Activated CD4-positive, alpha-beta T cell treated with anti-CD3 and anti-CD28 coated beads for 36 hours (primary cell): ENCODE measurements at regions not wholly inside any gene's neighbourhood (a gene's known extent, or its start where the extent isn't known, plus 50 kb on each side); places are given as distances from the start of the nearest gene placed in this dataset.

Experiments
- ATAC-seq: fragments of 200-7000 bp; cut with Tn5 transposase; one replicate; pipeline ENCODE4 v1.10.0; 2021; ENCODE audit warnings: mild to moderate bottlenecking, moderate library complexity
- CTCF ChIA-PET: fragments of 350-600 bp; sonication (Branson Sonifier 250); formaldehyde crosslinking; loops from one replicate; lab custom pipeline; 2021; ENCODE audit warnings: antibody characterized with exemption; lab: Charles Lee
- POLR2A ChIA-PET: fragments of 350-600 bp; sonication (Branson Sonifier 250); formaldehyde crosslinking; loops from one replicate; lab custom pipeline; 2021; ENCODE audit warnings: antibody characterized with exemption, inconsistent platforms; lab: Charles Lee
- DNase-seq: peaks from one replicate; pipeline ENCODE4 v3.0.0-alpha.2; 2020
- H3K27ac Mint-ChIP-seq: one replicate; pipeline ENCODE4 v1.8.0; 2021; ENCODE audit warnings: mixed read lengths
- H3K27me3 Mint-ChIP-seq: one replicate; pipeline ENCODE4 v1.8.0; 2021; ENCODE audit warnings: mixed read lengths
- H3K36me3 Mint-ChIP-seq: one replicate; pipeline ENCODE4 v1.8.0; 2021; ENCODE audit warnings: low read depth, mixed read lengths
- H3K4me1 Mint-ChIP-seq: one replicate; pipeline ENCODE4 v1.8.0; 2021; ENCODE audit warnings: mixed read lengths
- H3K4me3 Mint-ChIP-seq: one replicate; pipeline ENCODE4 v1.8.0; 2021; ENCODE audit warnings: mild to moderate bottlenecking, moderate library complexity, mixed read lengths
- H3K9me3 Mint-ChIP-seq: one replicate; pipeline ENCODE4 v1.8.0; 2021; ENCODE audit warnings: low read depth, mixed read lengths
- intact Hi-C, 2 experiments: fragments of 100-400 bp; cut with DNase I in 1 of 2; cut with micrococcal nuclease in 1 of 2; formaldehyde crosslinking; loops; one replicate each; pipeline versions ENCODE4 v1.14.2 to v1.15.1; 2022 to 2024; cut with DNase I, micrococcal nuclease

- CTCF ChIA-PET: interaction anchor here (0.6 to 1.2 kb wide), 4 partner anchors 12 to 218 kb away, joined by 3 to 4 read pairs (median 3); partner anchors contain the start of gene PDIA6
- DNase-seq (no peak), ATAC-seq (no peak)
- Mint-ChIP-seq H3K9me3 (peaks cover 2% of the 10 kb centered on the region), H3K27ac (no peak overlapping the region), H3K4me3 (no peak overlapping the region), H3K27me3 (peaks cover 3% of the 10 kb centered on the region), H3K36me3 (no peaks in the 10 kb centered on the region), H3K4me1 (no peaks in the 10 kb centered on the region)
- intact Hi-C loops: no loop called here
- POLR2A ChIA-PET: no interaction called here
Observed at GRCh38 chr2:11030909-11031308, 119.2 kb downstream of the KCNF1 start.

- Mint-ChIP-seq H3K27ac (no peak overlapping the region), H3K4me3 (no peak overlapping the region), H3K36me3 (no peaks in the 10 kb centered on the region), H3K9me3 (peaks cover 5% of the 10 kb centered on the region), H3K4me1 (no peaks in the 10 kb centered on the region), H3K27me3 (peaks cover 8% of the 10 kb centered on the region)
- ChIA-PET POLR2A (no interaction called here), CTCF (interaction anchor here (0.8 to 1.2 kb wide), 4 partner anchors 13 to 219 kb away, joined by 3 to 4 read pairs (median 3); partner anchors contain the start of gene PDIA6)
- ATAC-seq: no peak
- DNase-seq: no peak
- intact Hi-C loops: no loop called here
Observed at GRCh38 chr2:11031876-11032275, 120.1 kb downstream of the KCNF1 start.

GRCh38 chr2:11032396-11032795 lies 120.7 kb downstream of the KCNF1 start:
- ChIA-PET CTCF (interaction anchor here (1.0 kb wide), 1 partner anchor 92 kb away, joined by 3 read pairs; no protein-coding TSS in a partner anchor), POLR2A (no interaction called here)
- Mint-ChIP-seq H3K4me1 (no peaks in the 10 kb centered on the region), H3K4me3 (no peak overlapping the region), H3K9me3 (peaks cover 10% of the 10 kb centered on the region), H3K27ac (no peak overlapping the region), H3K36me3 (no peaks in the 10 kb centered on the region), H3K27me3 (peaks cover 14% of the 10 kb centered on the region)
- DNase-seq: no peak
- ATAC-seq: no peak
- intact Hi-C loops: no loop called here

GRCh38 chr2:11033114-11033513 lies 121.4 kb downstream of the KCNF1 start:
- H3K4me1 Mint-ChIP-seq: no peaks in the 10 kb centered on the region
- DNase-seq (no peak), ATAC-seq (no peak)
- H3K27me3 Mint-ChIP-seq: peaks cover 14% of the 10 kb centered on the region
- CTCF ChIA-PET: interaction anchor here (1.0 kb wide), 1 partner anchor 91 kb away, joined by 3 read pairs; no protein-coding TSS in a partner anchor
- intact Hi-C loops: no loop called here
- no peak overlapping the region for H3K4me3 Mint-ChIP-seq
- no peaks in the 10 kb centered on the region for H3K36me3 Mint-ChIP-seq
- H3K9me3 Mint-ChIP-seq: peaks cover 14% of the 10 kb centered on the region
- POLR2A ChIA-PET: no interaction called here
- no peak overlapping the region for H3K27ac Mint-ChIP-seq

- H3K9me3 Mint-ChIP-seq: peaks cover 20% of the 10 kb centered on the region
- intact Hi-C loops: no loop called here
- no peak overlapping the region for H3K4me3 Mint-ChIP-seq
- no peak overlapping the region for H3K27ac Mint-ChIP-seq
- POLR2A ChIA-PET: no interaction called here
- CTCF ChIA-PET: no interaction called here
- H3K27me3 Mint-ChIP-seq: peaks cover 22% of the 10 kb centered on the region
- no peaks in the 10 kb centered on the region for H3K4me1 Mint-ChIP-seq
- no peaks in the 10 kb centered on the region for H3K36me3 Mint-ChIP-seq
- DNase-seq (no peak), ATAC-seq (no peak)
Observed at GRCh38 chr2:11038641-11039040, 116.6 kb upstream of the SLC66A3 start.

GRCh38 chr2:11040992-11041391 lies 114.3 kb upstream of the SLC66A3 start:
- H3K9me3 Mint-ChIP-seq: peaks cover 20% of the 10 kb centered on the region
- H3K4me3 Mint-ChIP-seq: no peak overlapping the region
- H3K4me1 Mint-ChIP-seq: no peaks in the 10 kb centered on the region
- no peaks in the 10 kb centered on the region for H3K36me3 Mint-ChIP-seq
- ChIA-PET POLR2A (no interaction called here), CTCF (interaction anchor here (0.5 kb wide), 1 partner anchor 209 kb away, joined by 3 read pairs; no protein-coding TSS in a partner anchor)
- peaks cover 20% of the 10 kb centered on the region for H3K27me3 Mint-ChIP-seq
- intact Hi-C loops: no loop called here
- H3K27ac Mint-ChIP-seq: no peak overlapping the region
- no peak for ATAC-seq
- DNase-seq: no peak

- H3K36me3 Mint-ChIP-seq: no peaks in the 10 kb centered on the region
- CTCF ChIA-PET: no interaction called here
- no peaks in the 10 kb centered on the region for H3K4me1 Mint-ChIP-seq
- intact Hi-C loops: no loop called here
- H3K9me3 Mint-ChIP-seq: peaks cover 10% of the 10 kb centered on the region
- peaks cover 11% of the 10 kb centered on the region for H3K27me3 Mint-ChIP-seq
- DNase-seq (no peak), ATAC-seq (no peak)
- no peak overlapping the region for H3K4me3 Mint-ChIP-seq
- POLR2A ChIA-PET: no interaction called here
- H3K27ac Mint-ChIP-seq: no peak overlapping the region
Observed at GRCh38 chr2:11042841-11043240, 112.4 kb upstream of the SLC66A3 start.

GRCh38 chr2:11043245-11043644 lies 112.0 kb upstream of the SLC66A3 start:
- Mint-ChIP-seq H3K27ac (no peak overlapping the region), H3K4me3 (no peak overlapping the region), H3K27me3 (peaks cover 11% of the 10 kb centered on the region), H3K9me3 (peaks cover 7% of the 10 kb centered on the region), H3K4me1 (no peaks in the 10 kb centered on the region), H3K36me3 (no peaks in the 10 kb centered on the region)
- DNase-seq (no peak), ATAC-seq (no peak)
- CTCF ChIA-PET: no interaction called here
- POLR2A ChIA-PET: no interaction called here
- intact Hi-C loops: no loop called here

GRCh38 chr2:11044201-11044600 lies 111.1 kb upstream of the SLC66A3 start:
- H3K4me1 Mint-ChIP-seq: no peaks in the 10 kb centered on the region
- H3K36me3 Mint-ChIP-seq: no peaks in the 10 kb centered on the region
- H3K4me3 Mint-ChIP-seq: no peak overlapping the region
- intact Hi-C loops: no loop called here
- POLR2A ChIA-PET: no interaction called here
- H3K27me3 Mint-ChIP-seq: peaks cover 11% of the 10 kb centered on the region
- CTCF ChIA-PET: no interaction called here
- no peak for DNase-seq
- ATAC-seq: no peak
- peaks cover 6% of the 10 kb centered on the region for H3K9me3 Mint-ChIP-seq
- H3K27ac Mint-ChIP-seq: no peak overlapping the region

- intact Hi-C loops: no loop called here
Observed at GRCh38 chr2:11045294-11045693, 110.0 kb upstream of the SLC66A3 start.

GRCh38 chr2:11048335-11049008 lies 106.8 kb upstream of the SLC66A3 start:
- ChIA-PET POLR2A (no interaction called here), CTCF (no interaction called here)
- Mint-ChIP-seq H3K4me3 (no peak overlapping the region), H3K27me3 (peaks cover 3% of the 10 kb centered on the region), H3K9me3 (no peaks in the 10 kb centered on the region), H3K27ac (no peak overlapping the region), H3K36me3 (no peaks in the 10 kb centered on the region), H3K4me1 (no peaks in the 10 kb centered on the region)
- intact Hi-C loops: no loop called here
- no peak for DNase-seq
- no peak for ATAC-seq

More at GRCh38 chr2:11045294-11045693, 110.0 kb upstream of the SLC66A3 start:
- no peaks in the 10 kb centered on the region for H3K9me3 Mint-ChIP-seq
- no peak overlapping the region for H3K27ac Mint-ChIP-seq
- H3K4me3 Mint-ChIP-seq: no peak overlapping the region
- no peak for ATAC-seq
- H3K27me3 Mint-ChIP-seq: peaks cover 6% of the 10 kb centered on the region
- CTCF ChIA-PET: interaction anchor here (0.9 kb wide), 1 partner anchor 147 kb away, joined by 3 read pairs; no protein-coding TSS in a partner anchor
- no peaks in the 10 kb centered on the region for H3K4me1 Mint-ChIP-seq
- H3K36me3 Mint-ChIP-seq: no peaks in the 10 kb centered on the region
- DNase-seq: no peak
- POLR2A ChIA-PET: no interaction called here

GRCh38 chr2:11050565-11050964 lies 104.7 kb upstream of the SLC66A3 start:
- CTCF ChIA-PET: interaction anchor here (1.0 kb wide), 1 partner anchor 74 kb away, joined by 3 read pairs; no protein-coding TSS in a partner anchor
- H3K36me3 Mint-ChIP-seq: no peaks in the 10 kb centered on the region
- H3K4me1 Mint-ChIP-seq: no peaks in the 10 kb centered on the region
- H3K27ac Mint-ChIP-seq: no peak overlapping the region
- no peaks in the 10 kb centered on the region for H3K9me3 Mint-ChIP-seq
- POLR2A ChIA-PET: no interaction called here
- DNase-seq: no peak
- H3K27me3 Mint-ChIP-seq: peaks cover 3% of the 10 kb centered on the region
- no peak overlapping the region for H3K4me3 Mint-ChIP-seq
- no peak for ATAC-seq
- intact Hi-C loops: no loop called here
